AG10803 (cell line): ENCODE measurements at regions not wholly inside any gene's neighbourhood (a gene's known extent, or its start where the extent isn't known, plus 50 kb on each side); places are given as distances from the start of the nearest gene placed in this dataset.
"Not testable (repeated sequence)": the region's sequence is repeated elsewhere in the genome, so short reads cannot be mapped to it uniquely, and the experiment has no call there.

Source experiments
- DNase-seq: peaks from one replicate; pipeline ENCODE4 v3.0.0; 2010; ENCODE audit warnings: low read depth
- H3K4me3 ChIP-seq: 2 replicates; pipeline ENCODE4 v1.5.1; 2011; ENCODE audit warnings: mild to moderate bottlenecking, low read length, control low read depth
- CTCF ChIP-seq: conservative IDR thresholded peaks from 2 replicates; pipeline ENCODE4 v1.5.1; 2011; ENCODE audit warnings: mild to moderate bottlenecking, low read length, control low read depth, inconsistent platforms

- no peak overlapping the region for H3K4me3 ChIP-seq
- TF ChIP-seq CTCF: no peak
- no peak for DNase-seq
Observed at GRCh38 chr4:58871509-58871908, 1761.3 kb upstream of the IGFBP7 start.

- no peak for TF ChIP-seq CTCF
- DNase-seq: no peak
Observed at GRCh38 chr4:58849026-58849425, 1738.8 kb upstream of the IGFBP7 start.

GRCh38 chr4:58843455-58843854 lies 1733.3 kb upstream of the IGFBP7 start:
- H3K4me3 ChIP-seq: no peak overlapping the region
- DNase-seq: no peak
- no peak for TF ChIP-seq CTCF

More at GRCh38 chr4:58849026-58849425, 1738.8 kb upstream of the IGFBP7 start:
- no peak overlapping the region for H3K4me3 ChIP-seq

- TF ChIP-seq CTCF: no peak
- no peak for DNase-seq
- no peak overlapping the region for H3K4me3 ChIP-seq
Observed at GRCh38 chr4:58833126-58833525, 1722.9 kb upstream of the IGFBP7 start.

GRCh38 chr4:58825278-58825677 lies 1715.1 kb upstream of the IGFBP7 start:
- no peak for TF ChIP-seq CTCF
- no peak overlapping the region for H3K4me3 ChIP-seq
- no peak for DNase-seq

- H3K4me3 ChIP-seq, DNase-seq: not testable (repeated sequence)
Observed at GRCh38 chr4:58818560-58818959, 1708.4 kb upstream of the IGFBP7 start.

GRCh38 chr4:58809948-58810347 lies 1699.8 kb upstream of the IGFBP7 start:
- H3K4me3 ChIP-seq: no peak overlapping the region
- TF ChIP-seq CTCF: no peak
- no peak for DNase-seq

GRCh38 chr4:58809366-58809765 lies 1699.2 kb upstream of the IGFBP7 start:
- no peak for DNase-seq
- TF ChIP-seq CTCF: no peak
- no peak overlapping the region for H3K4me3 ChIP-seq
